Renal cortex interstitium (tissue), 11 donors: ENCODE measurements at regions not wholly inside any gene's neighbourhood (a gene's known extent, or its start where the extent isn't known, plus 50 kb on each side); places are given as distances from the start of the nearest gene placed in this dataset.

Source experiments
- DNase-seq, 11 donors: peaks; one replicate each; pipeline ENCODE4 v3.0.0-alpha.2; 2013; ENCODE audit warnings: low read depth in 9 of 11, low spot score in 4 of 11; ENCODE audit errors: extremely low read depth in 1 of 11

DNA sequence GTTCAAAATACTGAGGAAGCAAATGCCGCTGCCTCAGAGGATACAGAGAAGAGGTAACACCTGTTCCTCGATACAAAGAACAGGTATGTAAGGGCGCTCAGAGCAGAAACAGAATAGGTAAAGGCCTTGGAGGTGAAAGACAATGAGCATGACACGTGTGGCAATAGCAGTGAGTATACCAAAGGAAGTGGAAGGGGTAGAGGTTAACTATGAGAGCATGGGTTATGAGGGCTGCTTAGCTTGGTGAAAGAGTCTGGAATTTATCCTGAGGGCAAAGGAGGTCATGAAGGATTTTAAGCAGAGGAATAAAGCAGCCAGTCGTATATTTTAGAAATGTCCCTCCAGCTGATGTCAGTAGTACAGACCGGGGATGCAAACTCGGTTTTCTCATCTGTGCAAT is 269.8 kb upstream of the ZNF462 start:
- no peak for DNase-seq

DNA sequence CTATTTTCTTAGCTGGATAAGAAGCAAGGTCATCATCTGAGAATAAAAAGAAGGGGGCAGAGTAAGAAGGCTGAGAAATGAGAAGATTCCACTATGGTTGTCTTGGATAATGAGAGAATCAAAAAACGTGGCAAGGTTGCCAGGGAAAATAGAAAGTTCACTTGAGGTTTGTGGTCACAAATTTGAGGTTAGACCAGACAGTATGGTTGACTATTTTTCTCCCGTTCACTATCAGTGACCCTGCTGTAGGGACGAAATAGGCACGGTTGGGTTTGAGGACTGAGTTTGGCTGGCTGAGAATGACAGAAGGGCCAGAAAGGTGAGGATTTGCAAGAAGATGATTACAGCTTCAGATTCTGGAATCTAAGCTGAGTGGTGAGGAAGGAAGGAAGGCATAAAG is 266.0 kb upstream of the ZNF462 start:
- no peak for DNase-seq

DNA sequence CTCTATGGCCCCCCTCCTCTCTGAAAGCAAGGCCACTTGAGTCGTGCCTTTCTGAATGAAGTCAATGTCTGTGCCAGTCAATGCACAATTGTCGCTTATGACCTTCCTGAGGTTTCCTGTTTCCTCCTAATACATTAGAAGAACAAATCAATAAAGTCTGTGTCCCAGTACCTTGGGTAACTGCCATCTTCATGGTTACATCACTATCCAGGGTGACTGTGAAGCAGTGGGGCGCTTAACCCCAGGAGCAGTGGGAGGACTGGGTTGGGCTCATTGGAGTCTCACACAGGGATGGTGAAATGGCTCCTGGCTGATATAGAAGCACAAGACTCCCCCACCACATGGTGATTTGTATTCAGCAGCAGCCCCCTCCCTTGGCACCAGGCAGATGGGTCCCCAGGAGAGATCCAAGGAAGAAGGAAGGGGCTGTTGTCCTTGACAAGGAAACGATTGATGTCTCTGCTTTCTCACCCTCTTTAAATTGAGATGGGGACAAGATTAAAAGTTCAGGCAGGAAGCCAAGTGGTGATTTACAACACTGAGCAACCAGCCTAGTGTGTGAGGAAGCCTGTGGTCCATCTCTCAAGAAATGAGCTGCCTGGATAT is 261.9 kb upstream of the ZNF462 start:
- DNase-seq = no peak

DNA sequence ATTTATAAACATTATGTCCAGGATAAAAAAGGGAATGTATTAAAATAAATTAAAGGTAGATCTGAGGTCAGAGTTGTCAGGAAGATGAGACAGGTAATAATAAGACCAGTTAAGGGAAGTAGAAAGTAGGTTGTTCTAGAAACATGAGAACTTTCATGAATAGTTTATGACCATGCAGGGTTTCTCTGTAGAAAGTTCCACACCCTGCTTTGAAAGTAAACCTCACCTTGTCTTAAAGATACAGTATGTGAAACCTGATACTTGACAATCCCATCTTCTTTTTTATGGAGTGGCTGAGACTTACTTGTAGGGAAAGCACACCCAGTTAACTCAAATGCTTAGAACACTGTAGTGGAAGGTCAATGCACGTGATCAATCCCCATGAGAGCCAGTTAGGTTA is 260.6 kb upstream of the ZNF462 start:
- DNase-seq = no peak

DNA sequence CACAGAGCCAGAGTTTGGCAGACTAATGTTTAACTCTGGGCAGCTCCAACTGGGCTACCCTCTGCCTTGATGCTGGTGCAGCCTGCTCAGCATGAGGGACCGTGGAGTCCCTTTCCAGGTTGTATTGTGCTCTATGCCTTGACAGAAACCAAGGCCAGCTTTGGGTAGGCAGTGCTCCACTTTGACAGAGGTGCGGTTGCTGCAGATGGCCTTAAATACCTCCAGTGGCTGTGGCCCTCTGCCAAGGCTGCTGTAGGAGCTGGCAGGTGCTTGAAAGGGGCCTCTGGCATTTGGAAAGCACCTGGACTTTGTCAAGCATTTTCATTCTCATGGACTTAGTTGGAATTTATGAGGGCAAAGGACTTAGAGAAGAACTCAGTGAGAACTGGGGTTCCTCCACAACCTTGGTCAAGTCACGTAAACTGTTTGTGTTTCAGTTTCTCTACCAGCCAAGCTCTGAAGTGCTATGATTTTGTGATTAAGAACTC is 249.7 kb upstream of the ZNF462 start:
- no peak for DNase-seq

DNA sequence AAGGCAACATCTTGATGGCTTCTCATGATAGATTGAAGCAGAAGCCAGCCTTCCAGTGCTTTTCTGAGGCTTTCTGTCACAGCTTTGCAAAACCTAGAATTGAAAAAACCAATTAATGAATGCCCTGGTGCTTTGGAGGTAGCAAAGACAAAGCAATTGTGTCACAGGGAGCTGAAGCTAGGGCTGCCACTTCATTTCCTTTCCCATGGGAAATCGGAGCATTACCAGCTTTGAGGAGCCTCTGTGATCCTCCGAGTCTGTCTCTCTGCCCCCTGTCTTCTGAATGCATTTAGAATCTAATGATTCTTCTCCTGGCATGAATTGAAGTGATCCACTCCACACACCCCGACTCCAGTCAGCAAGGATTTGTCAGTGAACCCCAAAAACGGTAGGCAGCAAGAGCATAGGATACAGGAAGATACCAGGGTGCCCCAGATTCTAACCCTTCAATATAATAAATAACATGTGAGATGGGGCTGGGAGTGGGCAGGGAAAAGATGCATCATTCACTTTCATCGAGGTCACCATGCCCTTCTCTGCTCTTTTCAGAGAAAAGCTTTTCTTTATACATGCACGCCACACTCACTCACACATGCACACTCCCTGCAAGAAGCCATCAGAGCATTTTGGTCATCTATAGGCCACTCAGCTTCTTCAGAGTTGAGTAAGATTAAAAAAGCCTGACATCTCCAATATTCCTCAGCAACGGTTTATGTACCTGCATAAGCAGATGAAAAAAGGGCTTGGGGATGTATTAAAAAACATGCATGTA is 247.7 kb upstream of the ZNF462 start:
- no peak for DNase-seq

DNA sequence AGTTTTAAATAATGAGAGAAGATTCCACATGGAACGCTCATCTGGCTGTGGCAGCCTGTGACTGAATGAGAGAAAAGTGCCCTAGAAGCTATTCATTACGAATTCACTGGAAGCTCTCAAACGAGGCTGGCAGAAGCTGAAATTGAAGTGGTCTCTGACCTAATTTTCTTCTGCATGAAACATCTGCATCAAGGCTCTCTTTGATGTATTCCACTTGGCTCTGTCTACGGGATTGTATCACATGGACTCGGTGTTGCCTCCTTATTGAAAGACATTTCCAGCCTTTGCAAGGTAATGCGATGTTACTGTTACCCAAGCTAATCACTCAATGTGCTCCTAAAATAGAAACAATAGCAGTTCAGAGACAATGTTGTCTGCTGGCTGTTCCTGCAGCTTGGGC is 246.9 kb upstream of the ZNF462 start:
- DNase-seq = no peak

DNA sequence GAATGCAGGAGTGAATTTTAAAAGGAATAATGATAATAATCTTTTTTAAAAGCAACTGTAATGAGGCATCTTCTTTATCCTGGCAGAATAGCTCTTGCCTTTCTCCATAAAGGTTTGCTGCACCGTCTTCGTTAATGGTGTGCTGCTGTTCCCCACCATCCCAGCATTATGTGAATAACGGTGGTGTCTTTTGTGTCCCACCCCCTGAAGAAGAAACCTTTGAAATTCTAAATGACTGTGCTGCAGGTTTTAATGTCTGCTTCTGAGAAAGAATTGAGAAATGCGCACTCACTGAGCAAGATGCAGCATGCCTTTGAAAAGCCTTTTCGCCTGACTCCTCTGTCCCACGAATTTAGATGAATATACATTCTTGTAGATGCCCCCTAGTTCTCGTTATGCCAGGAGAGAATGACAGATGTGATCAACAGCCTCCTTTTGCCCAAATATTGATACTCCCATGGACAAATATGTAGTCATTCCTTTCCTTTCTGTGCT is 246.1 kb upstream of the ZNF462 start:
- no peak for DNase-seq

DNA sequence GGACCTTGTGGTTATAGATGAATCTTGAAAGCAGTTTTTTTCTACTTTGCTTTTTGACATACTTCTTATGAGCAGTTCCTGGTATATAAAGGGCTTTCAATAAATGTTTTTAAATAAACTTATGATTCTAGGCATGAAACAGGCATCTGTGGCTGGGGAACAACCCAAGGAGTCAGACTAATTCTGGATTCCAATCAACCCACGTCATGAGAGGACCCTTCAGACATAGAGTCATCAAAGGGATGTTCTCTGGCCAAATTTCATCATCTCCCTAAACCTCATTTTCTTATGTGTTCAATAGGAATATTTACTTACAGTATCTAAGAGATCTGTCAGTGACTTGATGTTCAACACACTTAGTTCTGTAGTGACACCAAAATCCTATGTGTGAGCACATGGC is 243.8 kb upstream of the ZNF462 start:
- DNase-seq = no peak

DNA sequence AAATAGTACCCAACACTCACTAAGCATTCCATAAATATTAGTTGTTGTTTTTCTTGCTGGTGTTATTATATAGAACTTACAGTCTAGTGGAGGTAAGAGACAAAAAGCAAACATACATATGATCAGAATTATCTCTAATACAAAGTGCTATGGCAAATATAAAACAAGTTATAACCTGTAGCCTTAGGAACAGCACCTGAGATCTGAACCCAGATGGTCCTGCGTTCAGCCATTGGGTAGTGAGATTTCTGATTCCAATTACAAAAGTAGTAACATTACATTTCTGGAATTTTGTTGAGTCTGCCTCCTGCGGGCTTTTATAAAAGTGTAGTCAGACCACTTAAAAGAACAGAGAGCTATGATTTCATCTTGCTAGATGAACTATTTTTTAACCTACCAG is 242.9 kb upstream of the ZNF462 start:
- DNase-seq = no peak

DNA sequence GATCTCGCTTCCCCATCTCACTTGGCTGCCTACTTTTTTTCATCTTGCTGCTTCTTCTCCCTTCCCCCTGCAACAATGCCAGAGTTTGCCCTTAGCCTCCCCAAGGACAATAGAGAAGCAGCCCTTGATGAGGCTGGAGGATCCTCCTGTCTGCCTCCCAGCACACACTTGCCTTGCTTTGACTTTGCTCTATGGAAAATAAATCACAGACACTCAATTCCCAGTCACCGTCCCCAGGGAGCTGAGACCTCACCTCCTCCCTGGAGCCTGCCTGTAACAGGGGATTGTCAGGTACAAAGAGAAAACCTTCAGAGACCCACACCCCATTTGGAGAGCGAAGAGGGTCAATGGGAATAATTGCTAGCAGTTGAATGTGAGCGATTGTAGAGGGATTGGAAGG is 242.1 kb upstream of the ZNF462 start:
- DNase-seq = no peak

DNA sequence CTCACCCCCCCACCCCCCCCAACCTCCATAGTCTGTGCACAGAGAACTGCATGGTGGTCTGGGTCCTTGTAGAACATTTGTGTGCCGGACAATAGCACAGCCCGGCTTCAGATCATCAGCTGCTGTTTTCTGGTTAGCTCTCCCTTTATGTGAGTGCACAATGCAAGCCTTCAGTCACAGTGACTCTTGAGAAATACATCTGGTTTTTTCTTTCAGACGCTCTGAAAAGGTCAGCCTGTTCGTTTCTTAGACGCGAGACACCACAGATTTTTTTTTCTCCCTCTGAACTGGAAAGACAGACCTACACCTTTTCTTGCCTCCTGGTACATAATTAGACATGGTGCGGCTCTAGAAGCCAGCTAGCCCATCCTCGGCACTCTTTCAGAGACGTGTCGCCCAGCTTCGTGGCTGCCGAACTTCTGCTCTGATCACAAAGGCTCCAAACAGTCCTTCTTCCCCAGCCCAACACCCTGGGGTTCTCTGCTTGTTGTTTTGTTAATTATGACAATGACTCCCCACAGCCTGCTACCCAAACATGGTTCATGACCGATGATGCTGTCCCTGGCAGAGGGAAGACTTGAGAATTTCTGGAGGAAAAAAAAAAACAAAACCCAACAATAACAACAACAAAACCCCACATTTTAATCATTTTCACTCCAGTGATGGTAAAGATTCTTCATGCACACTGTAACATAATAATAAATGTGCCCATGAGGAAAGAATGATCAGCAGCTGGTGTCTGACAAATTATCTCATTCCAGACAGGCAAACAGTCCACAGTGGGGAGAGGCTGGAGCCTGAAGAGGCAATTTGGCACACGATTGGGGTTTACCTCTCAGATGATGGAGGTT is 241.4 kb upstream of the ZNF462 start:
- DNase-seq = no peak

DNA sequence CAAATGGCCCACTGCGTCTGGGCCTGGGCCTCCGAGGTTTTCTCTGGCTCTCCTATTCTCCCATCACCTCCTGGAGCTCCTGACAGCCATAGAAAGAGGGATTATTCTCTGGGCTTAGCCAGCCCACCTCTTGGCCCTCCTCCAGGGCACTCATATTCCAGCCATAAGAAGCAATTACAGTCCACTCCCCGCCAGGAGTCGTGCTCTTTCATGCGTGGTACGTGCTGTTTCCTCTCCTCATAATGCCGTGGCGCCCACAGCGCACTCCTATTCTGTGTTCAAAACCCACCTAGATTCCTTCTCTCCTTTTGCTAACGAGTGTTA is 240.8 kb upstream of the ZNF462 start:
- no peak for DNase-seq

DNA sequence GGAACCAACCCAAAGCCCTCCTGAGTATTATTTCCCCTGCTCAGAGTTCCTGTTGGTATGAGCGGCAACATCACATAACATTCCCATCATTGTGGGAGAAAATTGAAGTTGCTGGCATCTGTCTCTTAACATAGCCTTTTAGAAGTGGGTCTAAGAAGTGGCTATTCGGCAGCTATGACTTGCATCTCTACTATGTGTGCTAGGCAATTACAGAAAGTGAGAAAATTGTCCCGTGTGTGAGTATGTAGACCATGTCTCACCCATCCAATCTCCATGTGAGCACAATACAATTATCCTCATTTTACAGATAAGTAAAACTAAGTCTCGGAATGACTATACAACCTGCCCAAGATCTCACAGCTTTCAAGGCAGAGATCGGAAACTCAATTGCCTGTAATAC is 239.4 kb upstream of the ZNF462 start:
- DNase-seq = no peak

DNA sequence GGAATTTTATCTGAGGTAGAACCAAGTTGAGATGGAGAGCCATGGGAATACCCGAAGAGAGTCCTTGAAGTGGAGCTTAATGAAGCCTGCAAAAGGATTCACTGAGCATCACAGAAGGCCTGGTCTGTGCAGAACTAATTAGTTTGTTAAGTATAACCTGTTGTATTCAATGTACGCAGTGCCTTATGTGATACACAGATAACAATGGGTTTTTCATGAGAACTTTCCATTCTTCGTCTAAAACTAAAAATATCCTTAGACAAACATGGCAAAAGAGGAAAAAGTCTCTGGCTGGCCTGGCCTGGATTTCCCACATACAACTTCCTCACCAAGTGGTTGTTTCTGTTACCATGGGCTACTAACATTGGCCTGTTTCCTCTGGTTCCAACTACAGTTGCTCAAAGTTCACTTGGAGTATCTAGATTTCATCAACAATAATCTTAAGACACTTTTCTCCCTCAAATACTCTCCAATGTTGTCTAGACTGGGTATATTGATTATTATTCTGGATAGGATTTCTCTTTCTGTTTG is 237.6 kb upstream of the ZNF462 start:
- DNase-seq = no peak

DNA sequence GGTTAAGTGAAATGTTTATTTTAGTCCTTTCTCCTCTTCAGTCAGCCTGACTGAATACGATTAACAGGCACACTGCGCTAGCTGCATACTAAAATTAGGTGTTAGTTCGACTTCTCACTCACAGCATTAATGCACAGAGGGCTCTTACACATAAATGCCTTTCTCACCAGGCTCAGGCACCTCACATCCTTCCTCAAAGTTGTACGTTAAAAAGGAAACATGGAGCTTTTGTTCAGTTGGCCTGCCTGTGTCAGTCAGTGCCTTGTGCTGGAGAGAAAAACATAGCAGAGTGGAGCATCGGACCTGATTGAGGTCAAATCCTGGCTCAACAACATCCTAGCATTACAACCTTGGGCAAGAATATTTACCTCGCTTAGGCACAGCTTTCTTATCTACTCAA is 236.0 kb upstream of the ZNF462 start:
- no peak for DNase-seq

DNA sequence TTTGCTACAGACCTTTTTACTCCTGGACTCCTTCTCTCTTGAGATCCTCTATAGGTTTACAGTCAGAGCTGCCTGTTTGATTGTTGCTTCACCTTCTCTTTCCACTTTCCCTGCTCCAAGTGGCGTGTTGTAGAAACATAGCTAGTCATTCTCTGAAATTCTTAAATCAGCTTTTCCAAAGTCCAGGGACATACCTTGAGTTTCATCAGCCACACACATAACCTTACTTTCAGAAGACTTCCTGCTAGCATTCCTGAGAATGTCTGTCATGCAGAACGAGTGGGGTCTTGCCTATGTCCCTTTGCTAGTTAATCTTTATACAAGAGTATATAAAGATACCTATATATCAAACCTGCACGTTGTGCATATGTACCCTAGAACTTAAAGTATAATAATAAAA is 230.3 kb upstream of the ZNF462 start:
- no peak for DNase-seq

DNA sequence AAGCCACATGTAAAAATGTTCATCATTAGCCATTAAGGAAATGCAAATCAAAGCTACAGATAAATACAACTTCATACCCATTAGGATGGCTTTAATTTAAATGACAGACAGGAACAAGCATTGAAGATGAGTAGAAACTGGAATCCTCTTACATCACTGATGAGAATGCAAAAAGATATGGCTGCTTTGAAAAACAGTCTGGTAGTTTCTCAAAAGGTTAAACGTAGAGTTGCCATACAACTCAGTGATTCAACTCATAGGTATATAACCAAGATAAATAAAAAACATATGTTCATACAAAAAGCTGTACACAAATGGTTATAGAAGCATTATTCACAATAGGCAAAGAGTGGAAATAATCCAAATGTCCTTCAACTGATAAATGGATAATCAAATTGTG is 228.8 kb upstream of the ZNF462 start:
- DNase-seq = no peak

DNA sequence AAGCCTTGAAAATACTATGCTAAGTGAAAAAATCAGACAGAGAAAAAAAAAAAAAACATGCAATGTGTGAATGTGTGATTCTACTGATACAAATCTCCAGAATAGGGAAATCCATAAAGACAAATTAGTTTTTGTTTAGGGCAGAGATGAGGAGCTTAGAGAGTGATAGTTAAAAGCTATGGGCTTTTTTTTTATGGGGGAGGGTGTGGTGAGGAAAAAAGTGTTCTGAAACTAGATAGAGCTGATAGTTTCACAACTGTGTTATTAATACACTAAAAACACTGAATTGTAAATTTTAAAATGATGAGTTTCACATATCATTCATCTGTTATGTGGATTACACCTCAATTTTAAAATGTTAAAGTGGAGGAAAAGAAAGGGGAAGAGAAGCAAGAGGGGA is 228.3 kb upstream of the ZNF462 start:
- no peak for DNase-seq

DNA sequence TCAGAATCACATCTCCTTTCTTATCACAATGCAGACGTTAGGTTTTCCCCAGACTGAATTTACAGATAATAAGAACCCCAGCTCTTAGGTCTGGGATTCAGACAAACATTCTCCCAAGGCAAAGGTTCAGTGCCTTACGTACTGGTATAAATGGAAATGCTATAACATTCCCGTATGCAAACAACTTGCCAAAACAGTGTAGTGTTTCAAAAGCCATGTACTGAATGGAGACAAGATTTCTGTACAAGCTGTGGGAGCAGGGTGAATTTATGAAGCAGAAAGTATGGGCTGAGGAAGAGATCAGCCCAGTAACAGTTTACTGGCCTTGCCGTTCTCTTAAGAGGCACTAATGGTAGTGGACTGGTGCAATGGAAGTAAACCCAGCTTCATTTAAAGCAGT is 225.5 kb upstream of the ZNF462 start:
- peak; percentile 27 to 66 (median 44) for DNase-seq
